ENCODE measurements at regions not wholly inside any gene's neighbourhood (a gene's known extent, or its start where the extent isn't known, plus 50 kb on each side); places are given as distances from the start of the nearest gene placed in this dataset.

DNA sequence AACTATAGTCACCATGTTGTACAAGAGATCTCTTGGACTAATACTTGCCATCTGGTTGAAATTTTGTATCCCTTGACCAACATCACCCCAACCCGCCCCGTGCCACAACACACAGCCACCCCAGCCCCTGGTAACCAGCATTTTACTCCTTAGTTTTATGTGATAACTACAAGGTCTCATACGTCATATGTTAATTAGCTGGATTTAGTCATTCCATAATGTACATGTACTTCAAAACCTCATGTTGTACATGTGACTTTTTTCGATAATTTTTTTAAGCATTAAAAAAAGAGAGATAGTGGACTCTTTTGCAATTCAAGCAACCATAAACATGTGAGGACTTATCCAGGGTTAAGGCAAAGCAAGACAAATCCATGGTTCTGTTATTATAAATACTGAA, 773.4 kb upstream of the NOVA1 start:
- TF ChIP-seq, protein P1, sequence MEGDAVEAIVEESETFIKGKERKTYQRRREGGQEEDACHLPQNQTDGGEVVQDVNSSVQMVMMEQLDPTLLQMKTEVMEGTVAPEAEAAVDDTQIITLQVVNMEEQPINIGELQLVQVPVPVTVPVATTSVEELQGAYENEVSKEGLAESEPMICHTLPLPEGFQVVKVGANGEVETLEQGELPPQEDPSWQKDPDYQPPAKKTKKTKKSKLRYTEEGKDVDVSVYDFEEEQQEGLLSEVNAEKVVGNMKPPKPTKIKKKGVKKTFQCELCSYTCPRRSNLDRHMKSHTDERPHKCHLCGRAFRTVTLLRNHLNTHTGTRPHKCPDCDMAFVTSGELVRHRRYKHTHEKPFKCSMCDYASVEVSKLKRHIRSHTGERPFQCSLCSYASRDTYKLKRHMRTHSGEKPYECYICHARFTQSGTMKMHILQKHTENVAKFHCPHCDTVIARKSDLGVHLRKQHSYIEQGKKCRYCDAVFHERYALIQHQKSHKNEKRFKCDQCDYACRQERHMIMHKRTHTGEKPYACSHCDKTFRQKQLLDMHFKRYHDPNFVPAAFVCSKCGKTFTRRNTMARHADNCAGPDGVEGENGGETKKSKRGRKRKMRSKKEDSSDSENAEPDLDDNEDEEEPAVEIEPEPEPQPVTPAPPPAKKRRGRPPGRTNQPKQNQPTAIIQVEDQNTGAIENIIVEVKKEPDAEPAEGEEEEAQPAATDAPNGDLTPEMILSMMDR (IDR thresholded peaks at IDR 0.05; ENCODE audit: low read depth, low read length): no peak
- no peak for TF ChIP-seq POLR2A (IDR thresholded peaks at IDR 0.05; ENCODE audit: extremely low read depth, insufficient read length)
- no peak for TF ChIP-seq MAX (IDR thresholded peaks at IDR 0.05; ENCODE audit: low read depth, low read length)
